Rectal smooth muscle tissue (tissue), 1 donor: ENCODE measurements at regions not wholly inside any gene's neighbourhood (a gene's known extent, or its start where the extent isn't known, plus 50 kb on each side); places are given as distances from the start of the nearest gene placed in this dataset.

Experiments
- H3K27ac ChIP-seq: one replicate; pipeline ENCODE4 v1.7.0; 2013; ENCODE audit warnings: low read depth, low read length, inconsistent platforms
- H3K27me3 ChIP-seq: one replicate; pipeline ENCODE4 v1.7.0; 2013; ENCODE audit warnings: low read length; ENCODE audit not compliant: control insufficient read depth, insufficient read depth
- H3K36me3 ChIP-seq: one replicate; pipeline ENCODE4 v1.7.0; 2013; ENCODE audit warnings: low read length; ENCODE audit not compliant: control insufficient read depth, insufficient read depth
- H3K4me1 ChIP-seq: one replicate; pipeline ENCODE4 v1.7.0; 2013; ENCODE audit warnings: low read length; ENCODE audit not compliant: control insufficient read depth, insufficient read depth
- H3K4me3 ChIP-seq: one replicate; pipeline ENCODE4 v1.7.0; 2013; ENCODE audit warnings: low read length
- H3K9ac ChIP-seq: one replicate; pipeline ENCODE4 v1.7.0; 2013; ENCODE audit warnings: low read length

DNA sequence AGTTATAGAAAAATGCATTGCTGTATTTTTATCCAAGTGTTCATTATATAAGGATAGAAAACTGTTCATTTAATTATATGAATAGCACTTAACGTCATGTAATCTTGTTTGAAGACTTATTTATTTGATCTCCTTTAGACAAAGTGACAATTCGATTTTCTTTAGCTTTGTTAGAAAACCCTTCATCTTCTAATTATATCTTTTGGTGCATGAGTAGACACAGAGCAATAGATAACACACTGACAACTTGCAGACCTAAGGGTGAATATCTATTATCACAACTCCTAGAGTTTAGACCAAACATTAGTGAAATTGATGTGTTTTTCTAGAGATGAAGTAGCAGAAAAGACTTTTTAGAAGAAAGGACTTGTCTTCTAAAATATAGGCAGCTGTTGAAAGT lies 446.4 kb upstream of the SEMA6A start:
- Histone ChIP-seq H3K27me3 (no peaks in the 10 kb centered on the region), H3K27ac (no peak overlapping the region), H3K9ac (no peak overlapping the region), H3K36me3 (no peaks in the 10 kb centered on the region), H3K4me3 (no peak overlapping the region), H3K4me1 (no peaks in the 10 kb centered on the region)

DNA sequence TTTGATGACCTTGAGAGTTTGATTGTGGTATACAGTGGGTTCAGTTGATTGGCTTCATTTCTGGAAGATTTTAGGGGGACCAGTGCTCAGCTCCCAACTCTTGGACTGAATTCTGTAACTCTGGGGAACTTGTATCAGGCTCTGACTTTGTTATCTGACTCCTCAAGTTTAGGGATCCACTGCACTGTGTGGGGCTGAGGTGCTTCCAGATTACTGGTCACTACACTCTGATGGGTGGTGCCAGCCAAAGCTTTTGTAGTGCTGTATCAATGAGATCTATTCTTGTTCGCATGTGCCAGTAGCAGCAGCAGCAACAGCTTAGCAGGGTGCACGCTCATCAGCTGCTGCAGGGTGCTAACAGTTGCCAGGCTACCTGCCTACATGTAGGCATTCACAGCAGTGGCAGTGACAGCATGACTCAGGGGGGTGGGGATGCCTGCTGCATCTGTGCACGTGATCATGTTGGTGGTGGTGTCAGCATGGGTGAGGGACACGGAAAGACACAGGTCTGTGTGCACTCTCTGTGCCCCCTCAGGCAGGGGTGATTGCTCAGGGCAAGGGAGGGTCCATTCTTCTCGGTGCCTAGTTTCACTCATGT lies 438.8 kb upstream of the SEMA6A start:
- Histone ChIP-seq H3K27me3 (no peaks in the 10 kb centered on the region), H3K36me3 (no peaks in the 10 kb centered on the region), H3K27ac (no peak overlapping the region), H3K4me3 (no peak overlapping the region), H3K4me1 (no peaks in the 10 kb centered on the region), H3K9ac (no peak overlapping the region)

DNA sequence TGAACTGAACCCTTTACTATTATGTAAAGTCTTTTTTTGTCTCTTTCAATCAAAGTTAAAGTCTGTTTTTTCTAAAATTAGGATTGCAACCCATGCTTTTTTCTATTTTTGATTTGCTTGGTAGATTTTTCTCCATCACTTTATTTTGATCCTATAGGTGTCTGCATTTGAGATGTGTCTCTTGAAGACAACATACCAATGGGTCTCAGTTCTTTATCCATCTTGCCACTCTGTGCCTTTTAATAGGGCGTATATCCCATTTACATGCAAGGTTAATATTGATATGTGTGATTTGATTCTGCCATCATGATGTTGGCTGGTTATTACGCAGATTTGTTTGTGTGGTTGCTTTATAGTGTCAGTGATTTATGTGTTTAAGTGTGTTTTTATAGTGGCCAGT lies 436.0 kb upstream of the SEMA6A start:
- Histone ChIP-seq H3K27me3 (no peaks in the 10 kb centered on the region), H3K4me3 (no peak overlapping the region), H3K4me1 (no peaks in the 10 kb centered on the region), H3K9ac (no peak overlapping the region), H3K27ac (no peak overlapping the region), H3K36me3 (no peaks in the 10 kb centered on the region)

DNA sequence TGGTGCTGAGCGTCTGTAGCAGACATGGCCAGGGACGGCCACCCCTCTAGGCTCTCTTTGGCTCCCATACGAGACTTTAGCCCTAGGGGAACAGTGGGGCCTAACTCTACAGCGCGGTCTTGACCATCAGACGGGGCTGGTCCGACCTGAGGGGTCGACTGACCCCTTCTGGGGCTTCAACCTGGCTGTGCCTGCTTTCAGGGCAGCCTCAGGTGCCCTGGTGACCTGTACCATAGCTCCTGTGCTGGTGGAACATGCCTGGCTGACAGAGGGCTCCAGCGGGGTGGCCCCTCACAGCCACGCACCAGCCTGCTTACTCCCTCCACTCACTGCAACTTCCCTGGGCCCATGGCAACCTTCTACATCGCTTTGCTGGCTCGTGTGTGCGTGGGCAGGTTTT lies 423.4 kb upstream of the SEMA6A start:
- no peaks in the 10 kb centered on the region for H3K36me3 ChIP-seq
- no peak overlapping the region for H3K27ac ChIP-seq
- H3K4me1 ChIP-seq, result no peaks in the 10 kb centered on the region
- no peak overlapping the region for H3K9ac ChIP-seq
- no peak overlapping the region for H3K4me3 ChIP-seq
- H3K27me3 ChIP-seq, result no peaks in the 10 kb centered on the region

DNA sequence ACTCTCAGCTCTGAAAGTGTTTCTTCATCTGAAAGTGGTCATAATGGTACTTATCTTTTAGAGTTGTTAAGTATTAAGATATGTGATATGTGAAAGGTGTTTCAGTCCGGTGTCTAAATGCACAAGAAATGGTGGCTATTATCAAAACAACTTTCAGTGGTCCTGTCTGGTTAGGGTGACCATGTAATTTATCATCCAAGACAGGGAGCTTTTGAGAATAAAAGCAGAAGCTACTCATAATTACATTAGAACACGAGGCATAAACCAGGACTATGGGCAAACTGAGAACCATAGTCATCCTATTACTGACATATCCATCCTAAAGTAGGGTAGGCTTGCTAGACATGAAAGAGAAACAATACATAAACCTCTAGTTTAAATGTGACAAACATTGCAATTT lies 418.1 kb upstream of the SEMA6A start:
- Histone ChIP-seq H3K9ac (no peak overlapping the region), H3K27ac (no peak overlapping the region), H3K36me3 (no peaks in the 10 kb centered on the region), H3K4me1 (no peaks in the 10 kb centered on the region), H3K27me3 (no peaks in the 10 kb centered on the region), H3K4me3 (no peak overlapping the region)

DNA sequence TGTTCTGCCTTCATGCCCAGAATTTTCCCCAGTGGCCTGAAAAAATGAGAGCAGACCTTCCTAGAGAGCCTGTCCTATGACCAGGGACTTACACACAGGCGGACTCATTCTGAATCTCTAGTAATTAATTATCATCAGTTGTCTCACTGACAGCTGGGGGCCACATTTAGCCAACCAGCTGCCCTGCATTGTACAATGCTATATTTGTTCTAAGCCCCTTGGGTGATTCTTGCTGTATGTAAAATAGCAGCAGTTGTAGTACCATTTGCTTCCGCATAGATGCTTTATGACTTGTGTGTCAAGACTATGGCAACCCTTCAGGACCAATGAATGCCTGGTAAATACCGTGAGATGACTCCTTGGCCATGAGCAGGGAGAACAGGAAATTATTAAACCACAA lies 415.4 kb upstream of the SEMA6A start:
- H3K4me1 ChIP-seq, result no peaks in the 10 kb centered on the region
- no peak overlapping the region for H3K9ac ChIP-seq
- no peak overlapping the region for H3K27ac ChIP-seq
- H3K4me3 ChIP-seq, result no peak overlapping the region
- no peaks in the 10 kb centered on the region for H3K36me3 ChIP-seq
- H3K27me3 ChIP-seq, result no peaks in the 10 kb centered on the region

DNA sequence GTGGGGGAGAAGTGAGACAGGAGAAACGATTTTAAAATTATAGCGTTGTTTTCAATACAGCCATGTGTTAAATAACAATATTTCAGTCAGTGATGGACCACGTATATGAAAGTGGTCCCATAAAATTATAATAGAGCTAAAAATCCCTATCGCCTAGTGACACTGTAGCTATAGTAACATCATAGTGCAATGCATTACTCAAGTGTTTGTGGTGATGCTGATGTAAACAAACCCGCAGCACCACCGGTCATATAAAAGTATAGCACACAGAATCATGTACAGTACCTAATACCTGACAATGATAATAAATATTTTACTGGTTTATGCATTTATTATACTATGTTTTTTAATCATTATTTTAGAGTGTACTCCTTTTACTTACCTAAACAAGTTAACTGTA lies 407.4 kb upstream of the SEMA6A start:
- no peaks in the 10 kb centered on the region for H3K27me3 ChIP-seq
- H3K9ac ChIP-seq, result no peak overlapping the region
- H3K4me1 ChIP-seq, result no peaks in the 10 kb centered on the region
- no peak overlapping the region for H3K27ac ChIP-seq
- no peak overlapping the region for H3K4me3 ChIP-seq
- H3K36me3 ChIP-seq, result no peaks in the 10 kb centered on the region

DNA sequence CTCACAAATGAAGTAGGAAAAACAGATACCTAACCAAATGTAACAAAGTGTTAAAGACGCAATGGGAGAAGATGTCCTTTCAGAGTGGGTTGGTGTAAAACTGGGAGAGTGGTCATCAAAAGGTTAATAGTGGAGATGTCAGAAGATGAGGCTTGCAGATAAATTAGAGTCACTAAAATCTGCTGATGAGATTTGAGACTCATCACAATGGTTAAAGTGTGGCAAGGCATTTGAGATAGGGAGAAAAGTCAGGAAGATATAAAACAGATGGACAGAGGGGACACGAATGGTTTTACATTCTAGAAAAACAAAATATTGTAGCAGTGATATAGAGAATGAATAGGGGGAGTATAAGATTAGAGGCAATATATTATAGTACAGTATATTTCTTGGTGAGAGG lies 406.0 kb upstream of the SEMA6A start:
- H3K9ac ChIP-seq, result no peak overlapping the region
- no peak overlapping the region for H3K4me3 ChIP-seq
- H3K27me3 ChIP-seq, result no peaks in the 10 kb centered on the region
- H3K36me3 ChIP-seq, result no peaks in the 10 kb centered on the region
- no peaks in the 10 kb centered on the region for H3K4me1 ChIP-seq
- H3K27ac ChIP-seq, result no peak overlapping the region

DNA sequence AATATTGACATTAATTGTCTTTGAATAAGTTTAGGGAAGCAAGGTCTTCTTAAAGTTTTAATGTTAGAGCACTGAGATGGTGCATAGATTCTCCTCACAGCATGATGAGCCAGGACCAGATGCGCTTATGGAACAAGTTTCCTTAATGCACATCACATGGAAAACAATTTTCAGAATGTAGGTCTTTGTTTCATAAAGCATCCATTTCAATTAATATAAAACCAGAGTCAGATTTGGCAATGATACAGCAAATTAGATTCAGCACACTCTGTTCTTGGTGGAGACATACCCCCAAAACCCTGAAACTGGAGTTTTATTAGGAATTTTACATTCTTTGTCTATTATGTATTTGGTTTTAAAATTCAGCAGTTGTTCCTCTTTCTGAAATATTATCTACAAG lies 402.1 kb upstream of the SEMA6A start:
- no peak overlapping the region for H3K27ac ChIP-seq
- H3K27me3 ChIP-seq, result no peaks in the 10 kb centered on the region
- no peak overlapping the region for H3K9ac ChIP-seq
- no peak overlapping the region for H3K4me3 ChIP-seq
- no peaks in the 10 kb centered on the region for H3K36me3 ChIP-seq
- H3K4me1 ChIP-seq, result no peaks in the 10 kb centered on the region

DNA sequence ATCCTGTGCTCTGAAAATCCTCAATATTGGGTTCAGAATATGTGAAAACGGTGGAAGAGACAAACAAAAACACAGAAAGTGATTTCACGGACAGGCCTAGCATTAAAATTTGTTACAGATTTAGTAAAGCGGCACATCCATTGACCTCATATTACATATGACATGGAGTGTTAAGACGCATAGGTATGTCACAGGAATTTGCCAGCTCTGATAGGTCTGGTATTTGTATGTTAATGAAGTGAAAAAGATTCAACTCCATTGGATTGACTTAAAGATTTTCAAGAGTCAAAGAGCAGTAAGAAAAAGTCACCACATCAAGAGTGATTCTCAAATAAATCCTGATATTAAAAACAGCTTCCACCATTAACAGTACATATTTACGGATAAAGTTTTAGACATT lies 396.5 kb upstream of the SEMA6A start:
- no peaks in the 10 kb centered on the region for H3K4me1 ChIP-seq
- H3K27ac ChIP-seq, result no peak overlapping the region
- H3K36me3 ChIP-seq, result no peaks in the 10 kb centered on the region
- H3K9ac ChIP-seq, result no peak overlapping the region
- H3K27me3 ChIP-seq, result no peaks in the 10 kb centered on the region
- no peak overlapping the region for H3K4me3 ChIP-seq

DNA sequence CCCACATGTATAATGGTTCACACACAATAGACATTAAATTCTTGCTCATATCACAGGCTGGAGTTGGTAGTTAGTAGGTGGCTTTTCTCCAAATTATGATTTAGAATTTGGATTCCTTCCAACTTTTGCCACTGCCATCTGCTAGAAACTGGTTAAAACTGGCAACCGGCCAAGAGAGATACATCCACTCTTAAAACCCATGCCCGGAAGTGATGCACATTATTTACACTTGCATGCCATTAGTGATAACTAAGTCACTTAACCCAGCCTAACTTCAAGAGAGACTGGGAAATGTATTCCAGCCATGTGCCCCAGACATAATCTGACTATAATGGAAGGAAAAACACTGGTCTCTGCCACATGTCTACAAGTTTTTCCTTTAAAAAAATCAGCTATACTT lies 395.7 kb upstream of the SEMA6A start:
- H3K9ac ChIP-seq, result no peak overlapping the region
- H3K4me1 ChIP-seq, result no peaks in the 10 kb centered on the region
- H3K36me3 ChIP-seq, result no peaks in the 10 kb centered on the region
- H3K4me3 ChIP-seq, result no peak overlapping the region
- H3K27me3 ChIP-seq, result no peaks in the 10 kb centered on the region
- H3K27ac ChIP-seq, result no peak overlapping the region

DNA sequence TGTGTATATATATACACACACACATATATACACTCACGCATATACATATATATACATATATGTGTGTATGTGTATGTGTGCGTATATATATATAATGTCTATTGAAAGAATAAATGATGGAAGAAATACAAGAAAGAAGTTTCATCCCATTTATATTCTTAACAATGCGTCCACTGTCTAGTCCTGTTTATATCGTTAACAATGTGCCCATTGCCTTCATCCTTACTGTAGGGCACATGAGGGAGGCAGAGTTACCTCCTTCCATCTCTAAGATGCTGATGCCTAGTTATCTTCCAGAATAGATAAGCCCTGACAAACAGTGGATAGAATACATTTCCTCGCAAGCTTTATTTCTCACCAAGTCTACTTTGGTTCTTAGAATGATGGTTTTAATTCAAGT lies 389.8 kb upstream of the SEMA6A start:
- Histone ChIP-seq H3K36me3 (no peaks in the 10 kb centered on the region), H3K9ac (no peak overlapping the region), H3K27me3 (no peaks in the 10 kb centered on the region), H3K4me1 (no peaks in the 10 kb centered on the region), H3K27ac (no peak overlapping the region), H3K4me3 (no peak overlapping the region)

DNA sequence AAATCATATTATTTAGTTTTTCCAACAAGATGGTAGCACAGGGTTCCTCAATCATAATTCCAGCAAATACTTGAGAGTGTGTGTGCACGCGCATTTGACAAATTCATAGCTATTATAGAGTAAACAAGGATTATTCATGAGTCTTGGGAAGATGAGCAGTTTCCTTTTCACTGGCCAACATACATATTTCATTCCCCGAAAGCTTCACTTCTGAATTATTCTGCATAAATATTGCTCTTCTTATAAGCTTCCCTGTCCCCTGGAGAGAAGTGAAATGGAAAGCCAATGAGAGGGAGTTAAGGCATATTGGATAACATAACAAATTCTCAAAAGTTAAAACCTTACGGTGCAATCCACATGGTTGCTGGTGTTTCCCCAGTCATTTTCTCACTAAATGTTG lies 386.4 kb upstream of the SEMA6A start:
- Histone ChIP-seq H3K4me3 (no peak overlapping the region), H3K27ac (no peak overlapping the region), H3K27me3 (no peaks in the 10 kb centered on the region), H3K36me3 (no peaks in the 10 kb centered on the region), H3K4me1 (no peaks in the 10 kb centered on the region), H3K9ac (no peak overlapping the region)
